ENCODE measurements at regions not wholly inside any gene's neighbourhood (a gene's known extent, or its start where the extent isn't known, plus 50 kb on each side); places are given as distances from the start of the nearest gene placed in this dataset.
"Not testable (repeated sequence)": the region's sequence is repeated elsewhere in the genome, so short reads cannot be mapped to it uniquely, and the experiment has no call there.

DNA sequence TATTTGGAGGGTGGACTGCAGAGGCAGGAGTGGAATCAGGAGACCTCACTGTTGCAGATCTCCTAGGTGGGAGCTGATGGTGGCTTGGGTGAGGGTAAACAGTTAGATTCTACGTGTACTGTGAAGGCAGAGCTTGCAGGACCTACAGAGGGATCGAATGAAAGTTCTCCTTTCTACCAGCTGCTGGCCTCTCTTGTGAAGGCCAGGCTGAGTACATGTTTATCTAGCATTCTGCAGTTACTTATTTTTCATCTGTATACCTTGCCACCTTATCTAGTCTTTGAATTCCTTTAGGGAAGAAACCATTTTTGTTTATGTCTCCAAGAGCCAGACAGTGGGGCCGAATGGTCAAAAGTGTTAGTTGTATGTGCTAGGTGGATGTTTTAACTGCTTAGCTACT lies 57.6 kb downstream of the PTTG1 start:
- DNase-seq, result no peak

DNA sequence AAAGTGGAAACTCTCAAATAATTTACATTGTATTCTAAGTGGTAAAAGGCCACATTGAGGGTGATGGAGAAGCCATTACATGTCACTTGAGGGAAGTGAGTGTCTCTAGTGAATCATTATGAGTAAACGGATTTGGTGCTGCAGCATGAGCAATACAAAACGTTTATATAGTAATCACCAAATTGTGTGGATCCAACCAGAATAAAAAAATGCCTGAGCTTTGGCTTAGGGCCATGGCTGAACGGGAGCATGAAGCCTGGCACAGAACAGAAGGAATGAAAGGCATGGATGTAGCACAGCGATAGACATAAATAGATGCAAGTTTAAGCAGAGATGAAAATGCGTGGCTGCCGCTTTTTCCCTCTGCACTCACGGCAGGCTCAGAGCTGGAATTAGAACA lies 58.3 kb downstream of the PTTG1 start:
- no peak for DNase-seq

DNA sequence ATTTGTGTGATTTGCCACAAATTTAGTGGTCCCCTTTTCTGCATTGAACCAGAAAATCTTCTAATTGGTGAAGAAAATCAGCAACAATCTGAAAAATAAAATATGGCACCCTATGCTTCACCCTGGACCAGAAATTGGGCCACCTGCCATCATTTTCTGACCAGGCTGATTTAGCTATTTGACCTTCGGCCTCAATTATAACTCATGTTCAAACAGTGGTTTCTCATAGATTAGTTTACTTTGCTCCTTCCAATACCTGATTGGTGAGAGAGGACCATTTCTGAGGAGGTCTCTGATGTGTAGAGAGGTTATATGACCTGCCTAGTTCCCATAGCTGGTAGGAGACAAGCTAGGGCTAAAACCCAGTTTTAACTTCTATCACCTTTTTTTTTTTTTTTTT lies 59.0 kb downstream of the PTTG1 start:
- no peak for DNase-seq

DNA sequence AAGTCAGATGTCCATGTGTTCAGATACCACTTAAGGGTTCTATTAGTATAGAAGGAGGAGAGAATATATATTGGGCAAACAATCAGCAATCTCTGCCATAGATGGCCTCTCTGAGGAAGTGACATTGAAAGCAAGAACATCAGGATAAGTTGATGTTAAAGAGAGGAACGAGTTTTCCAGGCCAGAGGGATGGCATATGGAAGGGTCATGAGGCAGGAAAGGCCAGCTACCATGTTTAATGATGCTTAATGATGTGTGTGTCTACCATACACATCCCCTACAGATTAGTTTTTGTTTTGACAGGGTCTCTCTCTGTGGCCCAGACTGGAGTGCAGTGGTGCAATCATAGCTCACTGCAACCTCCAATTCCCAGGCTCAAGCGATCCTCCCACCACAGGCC lies 63.0 kb downstream of the PTTG1 start:
- DNase-seq, result no peak

DNA sequence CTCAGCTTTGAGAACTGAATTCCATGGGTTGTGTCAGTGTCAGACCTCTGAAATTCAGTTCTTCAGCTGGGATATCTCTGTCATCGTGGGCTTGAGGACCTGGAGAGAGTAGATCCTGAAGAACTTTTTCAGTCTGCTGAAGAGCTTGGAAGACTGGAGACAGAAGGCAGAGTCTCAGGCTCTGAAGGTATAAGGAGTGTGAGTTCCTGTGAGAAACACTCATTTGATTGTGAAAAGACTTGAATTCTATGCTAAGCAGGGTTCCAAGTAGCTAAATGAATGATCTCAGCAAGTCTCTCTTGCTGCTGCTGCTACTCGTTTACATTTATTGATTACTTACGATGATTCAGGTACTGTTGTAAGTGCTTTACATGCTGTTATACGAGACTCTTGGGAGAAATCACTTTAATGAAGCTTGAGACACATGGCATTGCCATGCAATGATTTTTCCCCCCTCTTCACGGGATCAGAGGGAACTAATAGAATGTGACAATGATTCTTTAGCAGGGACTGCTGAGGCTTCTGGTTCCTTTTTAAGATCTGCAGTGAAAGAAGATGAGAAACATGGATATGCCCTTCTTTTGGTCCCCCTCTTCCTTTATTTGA lies 63.8 kb downstream of the PTTG1 start:
- DNase-seq, result no peak

DNA sequence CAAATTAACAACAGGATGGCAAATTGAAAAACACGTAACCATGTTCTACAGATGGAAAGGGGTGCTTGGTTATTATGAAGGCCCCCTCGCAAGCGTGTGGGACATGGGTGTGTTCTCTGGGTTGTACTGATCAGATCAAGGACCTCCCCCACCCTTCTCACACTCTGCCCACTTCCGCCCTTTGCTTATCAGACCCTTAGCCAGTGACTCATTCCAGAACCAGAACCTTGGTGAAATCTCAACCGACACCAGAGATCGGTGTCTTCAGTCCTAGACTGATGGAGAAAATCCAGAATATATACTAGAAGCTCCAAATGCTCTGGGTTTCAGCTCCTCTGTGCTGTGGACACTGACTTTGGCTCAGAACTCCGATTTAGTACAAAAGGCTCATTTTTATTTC lies 64.9 kb downstream of the PTTG1 start:
- no peak for DNase-seq

DNA sequence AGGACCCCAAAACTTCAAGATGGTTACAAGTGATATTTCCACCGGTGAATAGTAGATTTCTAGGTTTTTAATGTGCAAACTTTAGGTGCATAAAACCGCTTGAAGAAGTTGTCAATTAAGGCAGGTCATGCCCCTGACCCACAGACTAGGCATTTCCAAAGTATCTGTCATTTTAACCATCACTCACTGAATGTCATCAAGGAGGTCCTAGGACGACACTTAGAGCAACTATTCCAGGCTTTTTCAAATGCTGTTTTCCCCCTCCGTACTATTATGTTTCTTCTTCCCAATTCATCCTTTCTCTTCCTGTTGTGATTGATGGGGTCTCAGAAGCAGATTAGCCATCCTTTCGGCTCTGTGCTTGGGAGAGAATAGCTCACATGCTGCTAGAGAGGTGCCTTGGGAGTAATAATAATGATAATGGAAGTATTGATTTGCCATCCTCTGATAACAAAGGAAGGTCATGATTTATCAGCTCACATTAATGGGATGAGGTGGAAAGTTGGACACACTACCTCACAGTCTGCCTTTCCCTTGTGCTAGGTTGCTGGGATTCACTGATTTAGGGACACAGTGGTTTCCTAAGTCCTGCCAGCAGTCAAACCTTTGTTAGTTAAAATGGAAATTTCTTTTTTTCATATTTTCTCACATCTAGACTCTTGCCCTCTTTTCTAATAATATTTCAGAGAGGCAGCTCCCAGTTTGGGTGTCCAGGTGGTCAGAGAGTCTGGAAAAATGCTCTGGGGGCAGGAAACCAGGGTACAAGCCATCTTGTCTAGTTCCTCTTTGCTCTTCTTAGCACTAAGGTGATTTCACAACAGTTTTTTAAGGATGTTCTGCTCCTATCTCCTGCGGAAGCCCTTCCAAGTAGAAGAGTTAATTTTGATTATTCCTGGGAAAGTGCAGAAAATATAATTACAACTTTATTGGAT lies 67.0 kb downstream of the PTTG1 start:
- no peak for DNase-seq

DNA sequence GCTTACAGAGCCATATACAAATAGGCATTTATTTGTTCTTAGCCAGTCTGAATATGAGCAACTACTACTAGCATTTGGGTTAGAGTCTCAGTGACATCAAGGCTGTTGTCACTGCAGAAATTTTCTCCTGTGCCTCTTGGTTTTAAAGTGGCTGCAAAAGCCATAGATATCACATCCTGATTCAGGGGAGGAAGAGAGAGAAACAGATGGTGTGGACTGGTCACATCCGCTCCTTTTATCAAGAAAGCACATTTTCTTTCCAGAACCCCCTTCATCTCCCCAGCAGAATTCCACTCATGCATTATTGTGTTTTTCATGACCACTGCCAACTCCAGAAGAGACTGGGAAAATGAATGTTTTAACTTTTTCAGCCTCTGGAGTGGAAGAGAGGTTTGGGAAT lies 69.8 kb downstream of the PTTG1 start:
- no peak for DNase-seq

DNA sequence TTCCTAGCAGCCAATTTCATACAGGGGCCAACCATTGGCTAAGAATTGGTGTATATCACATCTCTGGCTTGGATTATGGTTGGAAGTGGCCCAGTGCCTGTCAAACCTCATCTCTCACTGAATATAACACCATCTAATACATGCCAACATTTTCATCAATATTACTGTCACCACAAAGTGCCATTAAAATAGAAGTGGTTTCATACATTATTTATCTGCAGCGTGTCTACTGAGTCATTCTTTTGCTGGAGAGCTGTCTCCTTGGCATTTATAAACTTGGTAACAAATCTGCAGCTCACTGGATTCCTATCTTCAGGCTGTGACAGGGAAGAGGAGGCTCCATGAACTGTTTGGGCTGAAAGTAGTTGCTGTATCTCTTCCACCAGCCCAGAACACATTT lies 70.9 kb downstream of the PTTG1 start:
- DNase-seq, result no peak

DNA sequence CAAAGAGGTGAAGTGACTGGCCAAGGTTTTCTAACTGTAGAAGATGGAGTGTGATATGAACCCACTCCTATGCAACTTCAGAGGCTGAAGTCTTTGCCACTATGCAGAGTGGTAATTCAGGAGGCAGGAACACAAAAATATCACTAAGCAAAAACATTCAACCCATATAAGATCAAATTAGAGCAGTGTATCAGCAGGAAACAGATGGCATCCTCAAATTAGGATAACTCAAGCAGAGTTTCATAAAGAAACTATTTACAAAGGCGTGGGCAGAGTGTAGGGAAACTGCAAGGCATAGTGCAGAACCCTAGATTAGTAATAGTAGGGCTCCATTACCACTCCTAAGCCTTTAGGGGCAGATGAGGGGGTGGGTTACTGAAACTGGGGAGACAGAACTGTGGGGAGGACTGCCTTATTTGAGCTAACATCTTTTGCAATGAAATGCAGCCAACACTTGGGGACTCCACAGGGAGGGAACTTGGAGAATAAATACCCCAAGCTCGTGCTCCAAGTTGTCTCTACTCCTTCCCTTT lies 72.2 kb downstream of the PTTG1 start:
- no peak for DNase-seq

DNA sequence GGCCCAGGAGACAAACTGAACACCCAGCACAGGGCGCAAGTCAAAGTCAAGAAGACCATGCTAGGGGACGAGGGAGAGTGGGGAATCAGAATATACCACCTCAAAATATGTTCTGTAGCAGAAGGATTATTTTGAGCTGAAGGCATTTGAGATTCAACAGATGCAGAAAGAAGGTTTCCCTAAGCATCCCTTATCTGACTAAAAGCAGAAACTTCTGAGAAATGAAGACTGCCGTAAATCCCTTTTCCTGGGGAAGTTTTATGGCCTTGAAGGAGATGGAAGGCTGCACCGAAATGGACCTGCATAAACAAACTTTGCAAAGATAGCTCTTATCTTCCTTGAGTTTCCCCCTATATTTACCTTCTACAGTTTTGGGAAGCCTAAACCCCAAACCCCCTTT lies 72.8 kb downstream of the PTTG1 start:
- no peak for DNase-seq

DNA sequence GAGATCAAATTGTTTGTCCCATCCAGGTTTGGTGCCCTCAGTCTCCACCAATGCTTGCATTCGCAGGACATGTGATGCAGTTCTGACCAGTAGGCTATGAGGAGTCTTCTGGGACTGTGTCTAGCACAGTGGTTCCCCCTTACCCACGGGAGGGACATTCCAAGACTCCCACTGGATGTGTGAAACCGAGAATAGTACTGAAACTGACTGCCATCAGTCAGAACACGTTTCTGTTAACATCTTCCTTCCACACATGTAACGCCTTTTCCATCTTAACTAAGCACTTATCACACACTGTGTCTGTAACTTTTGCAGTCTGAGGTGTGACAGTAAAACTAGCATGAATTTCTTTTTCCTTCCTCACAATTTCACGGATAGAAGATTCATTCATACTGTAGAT lies 74.7 kb downstream of the PTTG1 start:
- DNase-seq, result no peak

DNA sequence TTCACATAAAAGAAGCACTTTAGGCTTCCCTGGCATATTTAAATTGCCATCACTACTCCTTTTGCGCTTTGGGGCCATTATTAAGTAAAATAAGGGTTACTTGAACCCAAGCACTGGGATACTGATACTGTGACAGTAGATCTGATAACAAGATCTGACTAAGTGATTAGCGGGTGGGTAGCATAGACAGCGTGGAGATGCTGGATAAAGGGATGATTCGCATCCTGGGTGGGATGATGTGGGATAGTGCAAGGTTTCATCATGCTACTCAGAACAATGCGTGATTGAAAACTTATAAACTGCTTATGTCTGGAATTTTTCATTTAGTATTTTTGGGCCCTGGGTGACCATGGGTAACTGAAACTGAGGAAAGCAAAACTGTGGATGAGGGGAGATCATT lies 75.1 kb downstream of the PTTG1 start:
- DNase-seq, result no peak

DNA sequence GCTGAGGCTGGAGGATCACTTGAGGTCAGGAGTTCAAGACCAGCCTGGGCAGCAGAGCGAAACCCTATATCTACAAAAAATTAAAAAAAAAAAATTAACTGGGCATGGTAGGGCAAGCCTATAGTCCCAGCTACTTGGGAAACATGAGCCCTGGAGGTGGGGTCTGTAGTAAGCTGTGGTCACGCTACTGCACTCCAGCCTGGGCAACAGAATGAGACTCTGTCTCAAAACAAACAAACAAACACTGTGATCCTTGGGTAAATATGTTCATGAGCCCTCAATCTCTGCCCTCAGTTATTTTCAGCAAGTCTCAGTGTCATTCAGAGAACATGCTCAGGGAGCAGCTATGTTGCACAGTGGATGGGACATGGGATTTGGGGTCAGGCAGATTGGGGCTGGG lies 76.2 kb downstream of the PTTG1 start:
- DNase-seq, result no peak

DNA sequence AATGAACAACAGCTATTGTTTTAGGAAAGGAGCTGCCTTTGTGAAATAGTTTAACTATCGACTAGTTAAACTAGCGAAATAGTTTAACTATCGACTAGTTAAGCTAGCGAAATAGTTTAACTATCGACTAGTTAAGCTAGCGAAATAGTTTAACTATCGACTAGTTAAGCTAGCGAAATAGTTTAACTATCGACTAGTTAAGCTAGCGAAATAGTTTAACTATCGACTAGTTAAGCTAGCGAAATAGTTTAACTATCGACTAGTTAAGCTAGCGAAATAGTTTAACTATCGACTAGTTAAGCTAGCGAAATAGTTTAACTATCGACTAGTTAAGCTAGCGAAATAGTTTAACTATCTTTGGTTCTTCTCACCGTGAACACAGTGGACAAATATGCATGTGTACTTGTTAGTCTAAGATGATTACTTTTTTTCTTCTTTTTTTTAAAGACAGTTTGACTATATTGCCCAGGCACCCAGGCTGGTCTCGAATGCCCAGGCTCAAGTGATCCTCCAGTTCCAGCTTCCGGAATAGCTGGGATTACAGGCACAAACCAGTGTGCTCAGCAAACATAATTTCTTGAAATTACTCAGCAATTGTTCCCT lies 76.9 kb downstream of the PTTG1 start:
- not testable (repeated sequence) for DNase-seq

DNA sequence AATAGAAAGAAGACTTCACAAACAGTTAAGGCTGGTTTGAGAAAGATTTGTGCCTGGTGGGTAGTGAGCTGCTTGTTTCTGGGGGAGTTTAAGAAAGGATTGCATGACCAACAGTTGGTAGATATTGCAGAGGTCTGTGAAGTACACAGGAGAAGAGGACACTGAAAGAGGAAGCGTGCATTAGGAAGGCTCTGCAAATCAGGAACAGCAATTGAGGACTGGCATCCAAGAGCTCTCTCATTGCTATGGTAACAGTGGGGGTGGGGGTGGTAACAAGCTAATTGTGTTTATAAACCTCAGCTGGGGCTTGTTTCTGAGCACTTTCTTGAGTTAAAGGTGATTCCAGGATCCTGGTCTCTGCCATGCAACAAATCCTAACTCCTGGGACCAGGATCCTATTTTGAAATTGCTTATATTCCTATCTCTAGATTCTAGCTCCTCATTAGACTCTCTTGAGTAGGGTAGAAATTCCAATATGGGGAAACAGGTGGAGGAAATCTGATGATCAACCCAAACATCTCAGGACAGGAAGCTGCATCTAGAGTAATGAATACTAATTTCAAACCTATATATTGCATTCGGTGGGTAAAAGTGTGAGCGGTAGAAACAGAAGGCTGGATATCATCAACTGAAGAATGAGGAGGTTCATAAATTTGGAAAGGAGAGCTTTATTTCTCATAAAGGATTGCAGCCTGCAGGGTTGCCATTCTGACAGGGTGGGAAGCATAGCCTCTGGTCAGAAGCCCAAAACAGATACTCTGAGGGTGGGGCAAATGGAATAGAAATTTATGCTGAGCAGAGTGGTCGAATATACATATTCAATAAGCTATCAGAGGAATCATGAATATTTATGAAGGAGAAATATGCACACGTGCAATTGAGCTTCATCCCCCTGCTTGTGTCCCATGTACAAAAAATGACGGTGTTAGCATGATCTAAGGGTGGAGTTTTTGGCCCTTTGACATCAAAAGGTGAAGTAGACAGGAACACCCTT lies 79.4 kb downstream of the PTTG1 start:
- no peak for DNase-seq

DNA sequence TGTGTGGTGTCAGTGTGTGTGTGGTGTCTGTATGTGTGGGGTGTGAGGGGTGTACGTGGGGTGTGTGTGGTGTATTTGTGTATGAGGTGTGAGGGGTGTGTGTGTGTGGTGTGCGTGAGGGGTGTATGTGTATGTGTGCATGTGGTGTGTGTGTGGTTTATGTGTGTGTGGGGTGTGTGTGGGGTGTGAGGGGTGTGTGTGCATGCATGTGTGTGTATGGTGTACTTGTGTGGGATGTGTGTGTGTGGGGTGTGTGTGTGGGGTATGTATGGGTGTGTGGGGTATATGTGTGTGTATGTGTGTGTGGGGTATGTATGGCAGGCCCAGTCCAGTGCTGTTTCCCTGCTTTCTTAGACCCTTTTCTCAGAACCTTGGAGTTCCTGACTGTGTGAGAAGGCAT lies 83.3 kb downstream of the PTTG1 start:
- DNase-seq, result no peak

DNA sequence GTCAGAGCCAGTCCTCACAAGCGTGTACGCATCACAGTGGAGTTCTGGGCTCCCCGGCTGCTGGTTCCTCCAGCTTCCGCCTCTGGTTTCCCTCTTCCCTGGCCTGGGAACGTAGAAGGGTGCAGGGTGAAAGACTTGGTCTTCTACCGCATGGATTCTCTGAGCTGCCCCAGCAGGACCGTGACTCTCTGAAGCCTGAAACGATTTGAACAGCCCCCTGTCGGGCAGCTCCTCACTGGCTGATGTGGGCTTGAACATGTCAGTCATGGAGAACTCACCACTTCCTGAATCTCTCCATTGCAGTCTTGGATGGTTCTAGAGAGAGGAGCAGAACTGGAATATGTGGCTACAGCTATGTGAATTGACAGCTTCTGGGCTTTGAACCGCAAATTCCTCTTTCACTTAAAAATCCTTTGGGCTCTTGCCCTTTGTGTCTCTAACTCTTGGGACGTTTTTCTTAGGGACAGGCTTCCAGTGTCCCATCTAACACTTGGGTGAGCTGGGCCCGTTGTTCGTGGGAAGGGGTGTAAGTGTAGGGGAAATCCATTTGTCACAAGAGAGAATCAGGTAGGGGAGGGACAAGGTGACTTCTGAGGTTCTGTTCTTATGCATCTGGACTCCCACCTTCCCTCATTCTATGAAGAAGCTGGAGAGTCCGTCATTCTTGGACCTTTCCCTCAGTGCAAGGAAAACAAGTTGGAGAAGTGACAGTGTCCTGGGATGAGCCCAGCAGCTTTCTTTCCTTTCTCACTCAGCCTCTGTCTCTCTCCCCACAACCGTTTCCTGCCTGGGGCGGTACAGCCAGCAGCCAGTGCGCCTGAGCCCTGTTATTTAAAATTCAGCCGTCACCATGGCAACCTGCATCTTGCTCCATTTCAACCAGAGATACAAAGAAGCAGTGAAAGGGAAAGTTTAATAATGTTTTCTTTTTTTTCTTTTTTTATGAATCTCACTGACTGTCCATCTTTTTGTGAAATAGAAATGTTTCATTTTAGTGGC lies 84.7 kb downstream of the PTTG1 start:
- DNase-seq, result no peak

DNA sequence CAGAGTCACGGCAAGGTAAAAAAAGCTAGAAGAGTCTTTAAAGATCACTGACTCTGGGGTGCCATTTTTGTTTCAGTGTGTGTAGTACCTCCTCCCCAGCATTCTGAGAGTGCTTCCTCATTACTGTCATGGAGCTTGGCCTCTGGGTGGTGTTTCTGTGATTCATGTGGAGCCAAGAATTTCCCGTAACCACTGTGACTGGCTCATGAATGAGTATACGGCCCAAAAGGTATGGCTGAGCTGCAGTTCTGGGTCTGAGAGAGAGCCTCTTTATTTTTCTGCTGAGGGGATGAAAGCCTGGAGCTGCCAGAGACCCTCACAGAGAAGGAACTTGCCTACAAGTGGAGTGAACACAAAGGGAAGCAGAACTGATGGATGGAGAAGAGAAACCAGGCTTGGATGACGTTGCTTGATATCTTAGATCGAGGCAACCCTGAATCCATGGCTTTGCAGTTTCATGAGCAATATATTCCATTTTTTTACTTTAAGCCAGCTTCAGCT lies 85.6 kb downstream of the PTTG1 start:
- DNase-seq, result no peak

DNA sequence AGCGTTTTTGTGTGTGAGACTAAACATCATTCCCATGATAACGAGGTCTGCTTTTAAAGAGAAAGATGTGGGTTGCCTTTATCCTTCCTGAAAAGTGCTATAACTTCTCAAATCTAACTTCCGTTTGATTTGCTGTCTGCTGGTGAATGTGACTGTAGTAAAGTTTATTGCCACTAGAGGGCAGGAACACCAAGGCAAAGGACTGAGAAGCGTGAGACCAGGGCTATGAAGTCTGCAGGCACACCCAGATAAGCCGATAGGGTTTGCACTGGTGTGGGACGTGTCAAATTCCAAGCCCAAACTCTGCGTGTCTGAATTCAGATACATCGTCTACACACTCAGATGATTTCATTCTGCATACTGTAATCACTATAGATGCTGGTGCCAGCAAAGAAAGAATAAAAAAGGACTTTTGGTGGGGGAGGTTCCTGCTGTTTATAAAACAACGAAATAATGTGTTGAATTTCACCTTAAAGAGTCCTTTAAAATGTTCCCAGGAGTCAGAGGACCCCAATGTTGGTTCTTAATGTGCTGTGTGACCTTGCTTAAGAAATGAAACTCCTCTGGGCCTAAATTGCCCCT lies 87.2 kb downstream of the PTTG1 start:
- peak; percentile 48 to 56 for DNase-seq
